MM.1S (cell line): ENCODE measurements at regions not wholly inside any gene's neighbourhood (a gene's known extent, or its start where the extent isn't known, plus 50 kb on each side); places are given as distances from the start of the nearest gene placed in this dataset.

ENCODE experiments used
- DNase-seq: peaks from one replicate; pipeline ENCODE4 v3.0.0-alpha.2; 2015
- H2AFZ ChIP-seq: fragments of 300-600 bp; sonication (generic); 2 replicates; pipeline ENCODE4 v1.6.0; 2016; ENCODE audit warnings: antibody characterized with exemption, low read length
- H3F3A ChIP-seq: fragments of 300-600 bp; sonication (generic); 2 replicates; pipeline ENCODE4 v1.6.1; 2016; ENCODE audit warnings: mild to moderate bottlenecking, antibody characterized with exemption, low read length, moderate library complexity, mixed read lengths; ENCODE audit not compliant: insufficient read depth
- H3K27ac ChIP-seq: fragments of 300-600 bp; sonication (generic); 2 replicates; pipeline ENCODE4 v1.5.1; 2016; ENCODE audit warnings: mild to moderate bottlenecking, low read length
- H3K27me3 ChIP-seq: fragments of 300-600 bp; sonication (generic); replicated peaks from 2 replicates; pipeline ENCODE4 v1.6.0; 2016; ENCODE audit warnings: low read length; ENCODE audit not compliant: insufficient read depth
- H3K36me3 ChIP-seq: fragments of 300-600 bp; sonication (generic); replicated peaks from 2 replicates; pipeline ENCODE4 v1.6.1; 2016; ENCODE audit warnings: mild to moderate bottlenecking, low read length, mixed read lengths; ENCODE audit not compliant: insufficient read depth
- H3K4me1 ChIP-seq: fragments of 300-600 bp; sonication (generic); 2 replicates; pipeline ENCODE4 v1.6.1; 2016; ENCODE audit warnings: low read length, mixed read lengths
- H3K4me2 ChIP-seq: fragments of 300-600 bp; sonication (generic); 2 replicates; pipeline ENCODE4 v1.6.0; 2016; ENCODE audit warnings: low read depth, low read length
- H3K4me3 ChIP-seq: fragments of 300-600 bp; sonication (generic); 2 replicates; pipeline ENCODE4 v1.5.1; 2016; ENCODE audit warnings: low read length, mixed read lengths
- H3K79me2 ChIP-seq: fragments of 300-600 bp; sonication (generic); 2 replicates; pipeline ENCODE4 v1.6.1; 2016; ENCODE audit warnings: mixed run types, low read length, mixed read lengths
- H3K9ac ChIP-seq: fragments of 300-600 bp; sonication (generic); 2 replicates; pipeline ENCODE4 v1.6.1; 2016; ENCODE audit warnings: low read length, mixed read lengths
- H3K9me2 ChIP-seq: fragments of 300-600 bp; sonication (generic); replicated peaks from 2 replicates; pipeline ENCODE4 v1.6.1; 2016; ENCODE audit warnings: mild to moderate bottlenecking, low read length, mixed read lengths; ENCODE audit not compliant: insufficient read depth
- H3K9me3 ChIP-seq: fragments of 300-600 bp; sonication (generic); replicated peaks from 2 replicates; pipeline ENCODE4 v1.6.1; 2016; ENCODE audit warnings: mild to moderate bottlenecking, low read length, mixed read lengths; ENCODE audit not compliant: insufficient read depth
- H4K20me1 ChIP-seq: fragments of 300-600 bp; sonication (generic); 2 replicates; pipeline ENCODE4 v1.6.1; 2016; ENCODE audit warnings: mild to moderate bottlenecking, low read length, moderate library complexity, mixed read lengths; ENCODE audit not compliant: insufficient read depth
- CTCF ChIP-seq: fragments of 300-600 bp; sonication (generic); IDR thresholded peaks from 2 replicates; pipeline ENCODE4 v1.5.1; 2016; ENCODE audit warnings: antibody characterized with exemption, low read length, mixed read lengths
- EZH2 ChIP-seq: fragments of 300-600 bp; sonication (generic); optimal IDR thresholded peaks from 2 replicates; pipeline ENCODE3; 2017; ENCODE audit warnings: low read depth, mild to moderate bottlenecking, antibody characterized with exemption, low read length, mixed read lengths
- EZH2phosphoT487 ChIP-seq: fragments of 300-600 bp; sonication (generic); IDR thresholded peaks from 2 replicates; pipeline ENCODE4 v1.6.1; 2018; ENCODE audit warnings: antibody characterized with exemption, low read length

DNA sequence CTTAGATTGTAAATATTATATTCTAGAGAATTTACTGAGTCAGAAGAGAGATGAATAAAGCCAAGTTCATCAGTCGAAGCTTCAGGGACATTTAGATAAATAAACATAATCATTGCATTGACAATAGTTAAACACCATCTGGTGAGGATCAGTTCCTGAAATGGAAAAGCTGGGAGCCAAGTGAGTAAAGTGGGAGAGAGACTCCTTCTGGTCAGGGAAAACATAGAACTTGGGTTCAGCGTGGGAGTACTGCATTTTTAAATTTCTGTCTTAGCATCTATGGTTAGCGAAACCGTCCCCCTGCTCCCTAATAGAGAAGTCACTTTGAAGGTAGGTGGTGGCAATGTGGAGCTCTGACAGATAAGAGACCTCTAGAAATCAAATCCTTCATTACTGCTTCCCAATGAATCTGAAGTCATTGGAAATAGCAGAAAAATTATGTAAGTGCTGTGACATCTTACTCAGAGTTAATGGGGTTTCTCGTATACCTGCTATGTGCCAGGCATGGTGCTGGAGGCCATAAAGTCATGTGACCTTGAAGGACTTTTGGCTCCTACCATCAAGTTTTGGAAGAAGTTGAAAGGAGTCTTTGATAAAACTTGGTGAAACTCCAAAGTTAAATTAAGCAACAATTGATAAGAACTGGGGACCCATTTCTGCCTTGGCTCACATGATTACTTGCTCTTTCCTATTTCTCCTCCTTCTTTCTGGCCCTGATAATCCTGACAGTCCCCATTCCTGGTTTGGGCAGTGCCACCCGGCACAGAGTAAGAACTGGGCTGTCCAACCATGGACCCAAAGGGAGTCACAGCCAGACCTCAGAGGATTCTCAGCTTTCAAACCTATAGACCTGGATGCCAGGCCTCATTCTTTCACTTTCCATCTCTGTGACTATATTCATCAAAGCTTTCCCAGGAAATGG is 211.2 kb downstream of the C7orf25 start:
- Histone ChIP-seq H2AFZ (no peak overlapping the region), H3K36me3 (no peaks in the 10 kb centered on the region), H3K79me2 (no peaks in the 10 kb centered on the region), H3K9me2 (no peaks in the 10 kb centered on the region), H3K9ac (no peak overlapping the region), H3K4me3 (no peak overlapping the region), H3K4me1 (no peaks in the 10 kb centered on the region), H3K27me3 (no peaks in the 10 kb centered on the region), H4K20me1 (no peaks in the 10 kb centered on the region), H3F3A (no peaks in the 10 kb centered on the region), H3K4me2 (no peak overlapping the region), H3K27ac (no peak overlapping the region), H3K9me3 (no peaks in the 10 kb centered on the region)
- no peak for TF ChIP-seq EZH2
- TF ChIP-seq EZH2phosphoT487, result no peak
- TF ChIP-seq CTCF, result no peak
- DNase-seq, result no peak

DNA sequence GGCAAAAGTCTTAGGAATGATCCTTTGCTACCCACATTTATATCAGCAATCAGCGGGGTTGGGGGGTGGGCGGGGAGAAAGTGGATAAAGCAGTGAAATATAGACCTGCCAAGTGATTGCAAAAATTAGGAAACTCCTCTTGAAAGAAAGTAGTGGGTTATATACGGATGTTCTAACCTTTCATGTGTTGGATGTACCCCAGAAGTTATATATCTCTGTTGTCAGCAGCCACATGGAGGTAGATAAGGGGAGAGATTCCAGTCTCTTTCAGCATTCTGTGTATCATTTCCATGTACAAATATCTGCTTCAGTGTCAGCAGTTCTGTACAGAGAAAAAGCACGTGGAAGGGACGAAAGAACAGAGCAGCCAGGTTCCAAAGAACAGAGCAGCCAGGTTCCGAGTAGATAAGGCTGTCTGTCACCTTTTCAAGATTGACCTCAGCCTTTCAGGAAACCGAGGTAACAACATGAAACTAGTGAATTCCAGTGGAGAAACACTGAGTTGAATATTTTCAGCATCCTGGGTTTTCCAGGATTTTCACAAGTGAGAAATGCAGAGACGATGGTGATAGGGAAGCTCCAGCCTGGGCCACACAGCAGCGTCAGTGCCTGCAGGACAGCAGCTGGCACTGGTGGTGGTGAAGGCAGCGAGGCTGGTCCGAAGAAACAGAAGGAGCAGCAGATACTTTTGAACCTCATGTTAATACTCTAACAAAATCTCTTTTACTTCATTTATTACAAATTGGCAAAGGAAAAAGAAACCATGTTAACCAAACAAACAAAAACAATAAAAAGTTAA is 212.3 kb downstream of the C7orf25 start:
- Histone ChIP-seq H3K4me3 (no peak overlapping the region), H2AFZ (no peak overlapping the region), H3K9me2 (no peaks in the 10 kb centered on the region), H3F3A (no peaks in the 10 kb centered on the region), H3K36me3 (no peaks in the 10 kb centered on the region), H3K79me2 (no peaks in the 10 kb centered on the region), H3K27me3 (no peaks in the 10 kb centered on the region), H3K9me3 (no peaks in the 10 kb centered on the region), H4K20me1 (no peaks in the 10 kb centered on the region), H3K4me1 (no peaks in the 10 kb centered on the region), H3K4me2 (no peak overlapping the region), H3K9ac (no peak overlapping the region), H3K27ac (no peak overlapping the region)
- no peak for TF ChIP-seq EZH2phosphoT487
- TF ChIP-seq CTCF, result no peak
- TF ChIP-seq EZH2, result no peak
- DNase-seq, result no peak

DNA sequence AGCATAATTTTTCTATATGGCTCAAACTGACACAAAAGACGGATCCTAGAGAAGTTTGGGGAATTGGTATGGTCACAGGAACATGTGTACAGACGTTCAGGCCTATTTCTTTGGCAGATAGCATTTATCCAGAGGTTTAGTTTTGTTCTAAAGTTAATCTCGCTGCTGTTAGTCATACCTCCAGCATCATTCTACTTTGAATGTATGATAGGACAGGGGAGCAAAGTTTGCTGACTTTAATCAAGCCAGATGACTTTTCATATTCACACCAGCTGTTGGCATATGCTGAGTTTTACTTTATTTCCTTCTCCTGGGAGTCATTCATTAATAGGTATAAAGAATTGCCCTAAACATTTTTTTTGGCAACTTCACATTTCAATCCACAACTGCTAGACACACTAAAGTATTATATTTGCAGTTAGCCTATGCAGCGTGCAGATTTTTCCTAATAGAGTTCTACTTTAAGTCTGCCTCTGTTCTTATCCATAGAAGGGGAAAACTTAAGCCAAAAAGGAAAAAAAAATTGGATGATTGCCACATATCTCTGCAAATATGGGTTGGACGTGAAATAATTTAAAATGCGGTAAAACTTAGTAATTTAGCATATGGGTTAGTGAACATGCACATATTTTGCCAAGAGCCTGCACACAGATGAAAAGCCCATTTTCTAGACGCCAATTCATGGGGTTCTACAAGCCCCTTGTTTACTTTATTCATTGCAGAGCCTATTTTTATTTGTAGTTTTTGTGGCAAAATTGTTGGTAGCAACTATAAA is 213.1 kb downstream of the C7orf25 start:
- Histone ChIP-seq H3K9ac (no peak overlapping the region), H3K36me3 (no peaks in the 10 kb centered on the region), H3K27ac (no peak overlapping the region), H3K4me3 (no peak overlapping the region), H3K27me3 (no peaks in the 10 kb centered on the region), H3K9me3 (no peaks in the 10 kb centered on the region), H3K4me1 (no peaks in the 10 kb centered on the region), H3K4me2 (no peak overlapping the region), H3F3A (no peaks in the 10 kb centered on the region), H2AFZ (no peak overlapping the region), H3K9me2 (no peaks in the 10 kb centered on the region), H3K79me2 (no peaks in the 10 kb centered on the region), H4K20me1 (no peaks in the 10 kb centered on the region)
- DNase-seq, result no peak
- TF ChIP-seq CTCF (no peak), EZH2 (no peak), EZH2phosphoT487 (no peak)
